H1 (cell line): ENCODE measurements at regions not wholly inside any gene's neighbourhood (a gene's known extent, or its start where the extent isn't known, plus 50 kb on each side); places are given as distances from the start of the nearest gene placed in this dataset.
"Not testable (repeated sequence)": the region's sequence is repeated elsewhere in the genome, so short reads cannot be mapped to it uniquely, and the experiment has no call there.

Experiments used
- CTCF ChIA-PET: fragments of 300-600 bp; sonication (Branson Sonifier 250); formaldehyde crosslinking; loops from one replicate; lab custom pipeline; 2021; ENCODE audit not compliant: partially characterized antibody; lab: Charles Lee
- POLR2A ChIA-PET: fragments of 300-600 bp; sonication (Branson Sonifier 250); formaldehyde crosslinking; loops from one replicate; lab custom pipeline; 2021; ENCODE audit warnings: inconsistent platforms; ENCODE audit not compliant: partially characterized antibody; lab: Charles Lee
- DNase-seq, 2 experiments: peaks; one replicate each; pipeline versions ENCODE4 v3.0.0 to v3.0.0-alpha.2; 2010 to 2022; ENCODE audit warnings: low spot score in 2 of 2, low read depth in 1 of 2, mixed read lengths in 1 of 2
- FAIRE-seq: peaks from 2 replicates; lab custom pipeline; 2011; peaks lifted over from hg19 to GRCh38; lab: Jason Lieb, UNC
- H2AFZ ChIP-seq: 2 replicates; pipeline ENCODE4 v1.8.1; 2012; ENCODE audit warnings: low read length, inconsistent platforms
- H2AK5ac ChIP-seq: 2 replicates; pipeline ENCODE4 v1.6.1; 2013; ENCODE audit warnings: low read depth, low read length
- H2BK120ac ChIP-seq: replicated peaks from 2 replicates; pipeline ENCODE3; 2013; ENCODE audit warnings: low read depth, low read length, inconsistent platforms
- H2BK12ac ChIP-seq: 2 replicates; pipeline ENCODE4 v1.6.1; 2013; ENCODE audit warnings: low read depth, low read length
- H2BK15ac ChIP-seq: 2 replicates; pipeline ENCODE4 v1.6.1; 2013; ENCODE audit warnings: low read length
- H2BK20ac ChIP-seq: 2 replicates; pipeline ENCODE4 v1.6.1; 2013; ENCODE audit warnings: low read length
- H2BK5ac ChIP-seq: 2 replicates; pipeline ENCODE4 v1.6.1; 2013; ENCODE audit warnings: low read depth, low read length
- H3K14ac ChIP-seq: 2 replicates; pipeline ENCODE4 v1.6.1; 2013; ENCODE audit warnings: inconsistent platforms; ENCODE audit not compliant: insufficient read length
- H3K18ac ChIP-seq: 2 replicates; pipeline ENCODE4 v1.6.1; 2013; ENCODE audit warnings: low read length; ENCODE audit errors: extremely low read depth
- H3K23ac ChIP-seq: 2 replicates; pipeline ENCODE4 v1.6.1; 2013; ENCODE audit warnings: inconsistent platforms; ENCODE audit not compliant: insufficient read length
- H3K23me2 ChIP-seq: 2 replicates; pipeline ENCODE4 v1.6.1; 2013; ENCODE audit warnings: low read depth, low read length
- H3K27ac ChIP-seq: 2 replicates; pipeline ENCODE4 v1.6.1; 2011; ENCODE audit warnings: low read depth, low read length, inconsistent platforms
- H3K27me3 ChIP-seq, 4 experiments: replicated peaks in 1 of 4; 1 replicate in 1 of 4; 2 replicates in 3 of 4; pipeline versions ENCODE4 v1.6.1 to v1.8.1; 2011 to 2013; ENCODE audit warnings: low read length in 3 of 4, mild to moderate bottlenecking in 3 of 4, inconsistent platforms in 2 of 4, mixed read lengths in 2 of 4, moderate library complexity in 1 of 4; ENCODE audit not compliant: control insufficient read depth in 3 of 4, insufficient read depth in 3 of 4; ENCODE audit errors: extremely low read depth in 1 of 4
- H3K36me3 ChIP-seq, 4 experiments: 2 replicates each; pipeline versions ENCODE4 v1.6.1 to v1.8.1; 2011 to 2013; ENCODE audit warnings: mild to moderate bottlenecking in 4 of 4, low read length in 3 of 4, moderate library complexity in 2 of 4, control low read depth in 1 of 4, inconsistent platforms in 1 of 4; ENCODE audit not compliant: insufficient read depth in 4 of 4, control insufficient read depth in 2 of 4
- H3K4ac ChIP-seq: replicated peaks from 2 replicates; pipeline ENCODE3; 2013; ENCODE audit warnings: low read length, low read depth, mixed read lengths, inconsistent platforms; ENCODE audit not compliant: insufficient read length
- H3K4me1 ChIP-seq, 4 experiments: replicated peaks in 1 of 4; 1 replicate in 1 of 4; 2 replicates in 3 of 4; pipeline versions ENCODE4 v1.6.1 to v1.8.1; 2011 to 2013; ENCODE audit warnings: low read length in 3 of 4, inconsistent platforms in 2 of 4, mixed read lengths in 1 of 4; ENCODE audit not compliant: insufficient read depth in 4 of 4, control insufficient read depth in 3 of 4
- H3K4me2 ChIP-seq, 2 experiments: 2 replicates each; pipeline versions ENCODE4 v1.6.1 to v1.8.1; 2011 to 2013; ENCODE audit warnings: low read depth in 2 of 2, low read length in 2 of 2, control low read depth in 1 of 2, inconsistent platforms in 1 of 2, mild to moderate bottlenecking in 1 of 2; ENCODE audit not compliant: insufficient read depth in 1 of 2
- H3K4me3 ChIP-seq, 4 experiments: fragments of 200-600, 300-600 bp in 1 of 4; sonication (generic), shearing (Covaris generic), sonication (Bioruptor Twin) in 1 of 4; 2 replicates each; pipeline versions ENCODE4 v1.5.1 to v1.8.1; 2011 to 2016; ENCODE audit warnings: low read length in 4 of 4, low read depth in 3 of 4, control low read depth in 2 of 4, inconsistent platforms in 2 of 4, mild to moderate bottlenecking in 2 of 4, mixed read lengths in 1 of 4, moderate library complexity in 1 of 4; ENCODE audit not compliant: insufficient read depth in 2 of 4; ENCODE audit errors: extremely low read depth in 1 of 4
- H3K56ac ChIP-seq: replicated peaks from 2 replicates; pipeline ENCODE3; 2013; ENCODE audit warnings: low read depth, mild to moderate bottlenecking, mixed read lengths, low read length, inconsistent platforms; ENCODE audit not compliant: insufficient read length
- H3K79me1 ChIP-seq: 2 replicates; pipeline ENCODE4 v1.6.1; 2013; ENCODE audit warnings: low read depth, low read length, control low read depth
- H3K79me2 ChIP-seq, 2 experiments: 2 replicates each; pipeline versions ENCODE4 v1.6.1 to v1.8.1; 2012 to 2013; ENCODE audit warnings: low read length in 2 of 2, mild to moderate bottlenecking in 2 of 2, inconsistent platforms in 1 of 2; ENCODE audit not compliant: insufficient read depth in 2 of 2, control insufficient read depth in 1 of 2
- H3K9ac ChIP-seq, 4 experiments: replicated peaks in 1 of 4; 1 replicate in 1 of 4; 2 replicates in 3 of 4; pipeline versions ENCODE4 v1.6.1 to v1.8.1; 2011 to 2013; ENCODE audit warnings: low read depth in 3 of 4, low read length in 3 of 4, control low read depth in 2 of 4, mild to moderate bottlenecking in 2 of 4, moderate library complexity in 2 of 4, inconsistent platforms in 1 of 4; ENCODE audit errors: extremely low read depth in 1 of 4
- H3K9me3 ChIP-seq, 2 experiments: 2 replicates each; pipeline versions ENCODE4 v1.6.1 to v1.8.1; 2012 to 2013; ENCODE audit warnings: mild to moderate bottlenecking in 2 of 2, moderate library complexity in 2 of 2, control low read depth in 1 of 2, inconsistent platforms in 1 of 2, low read depth in 1 of 2, low read length in 1 of 2, mixed read lengths in 1 of 2; ENCODE audit not compliant: insufficient read depth in 2 of 2
- H4K20me1 ChIP-seq, 2 experiments: replicated peaks in 1 of 2; 2 replicates each; pipeline versions ENCODE3 to v1.8.1; 2011 to 2013; ENCODE audit warnings: inconsistent platforms in 2 of 2, low read length in 2 of 2, mild to moderate bottlenecking in 1 of 2; ENCODE audit not compliant: insufficient read depth in 2 of 2, control insufficient read depth in 1 of 2
- H4K5ac ChIP-seq: 2 replicates; pipeline ENCODE4 v1.6.1; 2013; ENCODE audit warnings: low read length, low read depth, mixed read lengths, inconsistent platforms; ENCODE audit not compliant: insufficient read length
- H4K8ac ChIP-seq: 2 replicates; pipeline ENCODE4 v1.8.0; 2013; ENCODE audit warnings: mild to moderate bottlenecking, moderate library complexity, low read length, inconsistent platforms; ENCODE audit not compliant: insufficient read depth; ENCODE audit errors: extremely low read depth
- H4K91ac ChIP-seq: replicated peaks from 2 replicates; pipeline ENCODE3; 2013; ENCODE audit warnings: low read length, mixed read lengths, inconsistent platforms; ENCODE audit not compliant: insufficient read length
- WGBS, 2 experiments: shearing (Covaris generic) in 1 of 2; methylation state at CpG; one replicate each; pipeline versions ENCODE4 v1.1.6 to v1.1.7; 2013 to 2015; ENCODE audit warnings: low lambda C conversion rate in 2 of 2, mixed read lengths in 2 of 2, inconsistent platforms in 1 of 2, low coverage in 1 of 2, missing lambda C conversion rate in 1 of 2; ENCODE audit not compliant: insufficient replicate concordance in 2 of 2, insufficient coverage in 1 of 2, insufficient read length in 1 of 2; ENCODE audit errors: extremely low coverage in 1 of 2, missing lambda C conversion rate in 1 of 2; 5-methylcytosine and 5-hydroxymethylcytosine counted together

DNA sequence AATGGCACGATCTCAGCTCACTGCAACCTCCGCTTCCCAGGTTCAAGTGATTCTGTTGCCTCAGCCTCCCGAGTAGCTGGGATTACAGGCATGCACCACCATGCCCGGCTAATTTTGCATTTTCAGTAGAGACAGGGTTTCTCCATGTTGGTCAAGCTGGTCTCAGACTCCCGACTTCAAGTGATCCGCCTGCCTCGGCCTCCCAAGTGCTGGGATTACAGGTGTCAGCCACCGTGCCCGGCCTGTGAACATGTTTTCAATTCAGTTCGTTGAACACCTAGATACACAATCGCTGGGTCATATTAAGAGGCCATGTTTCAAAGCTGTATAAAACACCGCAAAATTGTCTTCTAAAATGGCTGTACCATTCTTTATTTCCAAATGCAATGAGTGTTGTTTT lies 830.3 kb upstream of the TMPRSS15 start:
- H3K18ac ChIP-seq: not testable (repeated sequence)

More for the DNA sequence above, 830.3 kb upstream of the TMPRSS15 start:
- H3K9me3 ChIP-seq, H3K4me1 ChIP-seq, H3K79me1 ChIP-seq, H3K27ac ChIP-seq, H3K4me3 ChIP-seq, H4K20me1 ChIP-seq, H2AK5ac ChIP-seq, H2AFZ ChIP-seq, H3K27me3 ChIP-seq, H2BK120ac ChIP-seq, H3K9ac ChIP-seq, H3K4ac ChIP-seq, POLR2A ChIA-PET, H3K14ac ChIP-seq, FAIRE-seq, H2BK12ac ChIP-seq, H3K23ac ChIP-seq, H2BK20ac ChIP-seq, H2BK5ac ChIP-seq, H3K79me2 ChIP-seq, H3K23me2 ChIP-seq, DNase-seq, H3K36me3 ChIP-seq, H4K5ac ChIP-seq, H2BK15ac ChIP-seq, H3K56ac ChIP-seq, H4K8ac ChIP-seq, H3K4me2 ChIP-seq, H4K91ac ChIP-seq: not testable (repeated sequence)
- 96% methylated on average over 12 of the region's 12 CpGs; no CpG with 5 or more reads in 1 of the 2 experiments for whole genome bisulfite sequencing, 2 experiments
- CTCF ChIA-PET: interaction anchor here (0.6 kb wide), 1 partner anchor 81 kb away, joined by 3 read pairs; no protein-coding TSS in a partner anchor
